ENCODE measurements at regions not wholly inside any gene's neighbourhood (a gene's known extent, or its start where the extent isn't known, plus 50 kb on each side); places are given as distances from the start of the nearest gene placed in this dataset.

DNA sequence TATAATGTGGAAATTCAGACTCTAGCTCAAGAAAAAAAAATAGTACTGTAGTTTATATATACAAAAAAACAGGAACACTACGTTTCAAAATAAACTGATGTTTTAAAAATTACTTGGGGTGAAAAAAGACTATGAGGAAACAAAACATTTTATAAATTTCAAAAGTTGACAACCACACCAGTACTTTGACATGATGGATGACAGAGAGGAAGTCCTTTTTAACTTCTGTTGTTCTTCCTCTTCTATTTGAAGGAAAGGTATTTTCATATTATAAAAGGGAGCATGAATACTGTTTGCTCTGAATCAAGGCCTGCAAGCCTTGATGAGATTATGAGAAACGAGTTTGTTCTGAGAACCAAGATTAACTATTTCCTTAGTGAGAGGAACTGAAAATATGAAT, 456.9 kb downstream of the TAF11L14 start:
- no peaks in the 10 kb centered on the region; the same call in 2 of the 3 replicates for H3K9me3 Mint-ChIP-seq
- TF ChIP-seq, protein P1, sequence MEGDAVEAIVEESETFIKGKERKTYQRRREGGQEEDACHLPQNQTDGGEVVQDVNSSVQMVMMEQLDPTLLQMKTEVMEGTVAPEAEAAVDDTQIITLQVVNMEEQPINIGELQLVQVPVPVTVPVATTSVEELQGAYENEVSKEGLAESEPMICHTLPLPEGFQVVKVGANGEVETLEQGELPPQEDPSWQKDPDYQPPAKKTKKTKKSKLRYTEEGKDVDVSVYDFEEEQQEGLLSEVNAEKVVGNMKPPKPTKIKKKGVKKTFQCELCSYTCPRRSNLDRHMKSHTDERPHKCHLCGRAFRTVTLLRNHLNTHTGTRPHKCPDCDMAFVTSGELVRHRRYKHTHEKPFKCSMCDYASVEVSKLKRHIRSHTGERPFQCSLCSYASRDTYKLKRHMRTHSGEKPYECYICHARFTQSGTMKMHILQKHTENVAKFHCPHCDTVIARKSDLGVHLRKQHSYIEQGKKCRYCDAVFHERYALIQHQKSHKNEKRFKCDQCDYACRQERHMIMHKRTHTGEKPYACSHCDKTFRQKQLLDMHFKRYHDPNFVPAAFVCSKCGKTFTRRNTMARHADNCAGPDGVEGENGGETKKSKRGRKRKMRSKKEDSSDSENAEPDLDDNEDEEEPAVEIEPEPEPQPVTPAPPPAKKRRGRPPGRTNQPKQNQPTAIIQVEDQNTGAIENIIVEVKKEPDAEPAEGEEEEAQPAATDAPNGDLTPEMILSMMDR (conservative IDR thresholded peaks at IDR 0.05; ENCODE audit: low read depth in 2 of 2), result no peak
- TF ChIP-seq, protein P2, sequence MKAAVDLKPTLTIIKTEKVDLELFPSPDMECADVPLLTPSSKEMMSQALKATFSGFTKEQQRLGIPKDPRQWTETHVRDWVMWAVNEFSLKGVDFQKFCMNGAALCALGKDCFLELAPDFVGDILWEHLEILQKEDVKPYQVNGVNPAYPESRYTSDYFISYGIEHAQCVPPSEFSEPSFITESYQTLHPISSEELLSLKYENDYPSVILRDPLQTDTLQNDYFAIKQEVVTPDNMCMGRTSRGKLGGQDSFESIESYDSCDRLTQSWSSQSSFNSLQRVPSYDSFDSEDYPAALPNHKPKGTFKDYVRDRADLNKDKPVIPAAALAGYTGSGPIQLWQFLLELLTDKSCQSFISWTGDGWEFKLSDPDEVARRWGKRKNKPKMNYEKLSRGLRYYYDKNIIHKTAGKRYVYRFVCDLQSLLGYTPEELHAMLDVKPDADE (IDR thresholded peaks at IDR 0.05), result no peak
- TF ChIP-seq ZNF331 (CRISPR knock-in tag; IDR thresholded peaks at IDR 0.05; ENCODE audit: low read depth), result no peak
- no peak for TF ChIP-seq EZH2phosphoT487 (IDR thresholded peaks at IDR 0.05; ENCODE audit: unreplicated experiment)
- TF ChIP-seq, protein P3, sequence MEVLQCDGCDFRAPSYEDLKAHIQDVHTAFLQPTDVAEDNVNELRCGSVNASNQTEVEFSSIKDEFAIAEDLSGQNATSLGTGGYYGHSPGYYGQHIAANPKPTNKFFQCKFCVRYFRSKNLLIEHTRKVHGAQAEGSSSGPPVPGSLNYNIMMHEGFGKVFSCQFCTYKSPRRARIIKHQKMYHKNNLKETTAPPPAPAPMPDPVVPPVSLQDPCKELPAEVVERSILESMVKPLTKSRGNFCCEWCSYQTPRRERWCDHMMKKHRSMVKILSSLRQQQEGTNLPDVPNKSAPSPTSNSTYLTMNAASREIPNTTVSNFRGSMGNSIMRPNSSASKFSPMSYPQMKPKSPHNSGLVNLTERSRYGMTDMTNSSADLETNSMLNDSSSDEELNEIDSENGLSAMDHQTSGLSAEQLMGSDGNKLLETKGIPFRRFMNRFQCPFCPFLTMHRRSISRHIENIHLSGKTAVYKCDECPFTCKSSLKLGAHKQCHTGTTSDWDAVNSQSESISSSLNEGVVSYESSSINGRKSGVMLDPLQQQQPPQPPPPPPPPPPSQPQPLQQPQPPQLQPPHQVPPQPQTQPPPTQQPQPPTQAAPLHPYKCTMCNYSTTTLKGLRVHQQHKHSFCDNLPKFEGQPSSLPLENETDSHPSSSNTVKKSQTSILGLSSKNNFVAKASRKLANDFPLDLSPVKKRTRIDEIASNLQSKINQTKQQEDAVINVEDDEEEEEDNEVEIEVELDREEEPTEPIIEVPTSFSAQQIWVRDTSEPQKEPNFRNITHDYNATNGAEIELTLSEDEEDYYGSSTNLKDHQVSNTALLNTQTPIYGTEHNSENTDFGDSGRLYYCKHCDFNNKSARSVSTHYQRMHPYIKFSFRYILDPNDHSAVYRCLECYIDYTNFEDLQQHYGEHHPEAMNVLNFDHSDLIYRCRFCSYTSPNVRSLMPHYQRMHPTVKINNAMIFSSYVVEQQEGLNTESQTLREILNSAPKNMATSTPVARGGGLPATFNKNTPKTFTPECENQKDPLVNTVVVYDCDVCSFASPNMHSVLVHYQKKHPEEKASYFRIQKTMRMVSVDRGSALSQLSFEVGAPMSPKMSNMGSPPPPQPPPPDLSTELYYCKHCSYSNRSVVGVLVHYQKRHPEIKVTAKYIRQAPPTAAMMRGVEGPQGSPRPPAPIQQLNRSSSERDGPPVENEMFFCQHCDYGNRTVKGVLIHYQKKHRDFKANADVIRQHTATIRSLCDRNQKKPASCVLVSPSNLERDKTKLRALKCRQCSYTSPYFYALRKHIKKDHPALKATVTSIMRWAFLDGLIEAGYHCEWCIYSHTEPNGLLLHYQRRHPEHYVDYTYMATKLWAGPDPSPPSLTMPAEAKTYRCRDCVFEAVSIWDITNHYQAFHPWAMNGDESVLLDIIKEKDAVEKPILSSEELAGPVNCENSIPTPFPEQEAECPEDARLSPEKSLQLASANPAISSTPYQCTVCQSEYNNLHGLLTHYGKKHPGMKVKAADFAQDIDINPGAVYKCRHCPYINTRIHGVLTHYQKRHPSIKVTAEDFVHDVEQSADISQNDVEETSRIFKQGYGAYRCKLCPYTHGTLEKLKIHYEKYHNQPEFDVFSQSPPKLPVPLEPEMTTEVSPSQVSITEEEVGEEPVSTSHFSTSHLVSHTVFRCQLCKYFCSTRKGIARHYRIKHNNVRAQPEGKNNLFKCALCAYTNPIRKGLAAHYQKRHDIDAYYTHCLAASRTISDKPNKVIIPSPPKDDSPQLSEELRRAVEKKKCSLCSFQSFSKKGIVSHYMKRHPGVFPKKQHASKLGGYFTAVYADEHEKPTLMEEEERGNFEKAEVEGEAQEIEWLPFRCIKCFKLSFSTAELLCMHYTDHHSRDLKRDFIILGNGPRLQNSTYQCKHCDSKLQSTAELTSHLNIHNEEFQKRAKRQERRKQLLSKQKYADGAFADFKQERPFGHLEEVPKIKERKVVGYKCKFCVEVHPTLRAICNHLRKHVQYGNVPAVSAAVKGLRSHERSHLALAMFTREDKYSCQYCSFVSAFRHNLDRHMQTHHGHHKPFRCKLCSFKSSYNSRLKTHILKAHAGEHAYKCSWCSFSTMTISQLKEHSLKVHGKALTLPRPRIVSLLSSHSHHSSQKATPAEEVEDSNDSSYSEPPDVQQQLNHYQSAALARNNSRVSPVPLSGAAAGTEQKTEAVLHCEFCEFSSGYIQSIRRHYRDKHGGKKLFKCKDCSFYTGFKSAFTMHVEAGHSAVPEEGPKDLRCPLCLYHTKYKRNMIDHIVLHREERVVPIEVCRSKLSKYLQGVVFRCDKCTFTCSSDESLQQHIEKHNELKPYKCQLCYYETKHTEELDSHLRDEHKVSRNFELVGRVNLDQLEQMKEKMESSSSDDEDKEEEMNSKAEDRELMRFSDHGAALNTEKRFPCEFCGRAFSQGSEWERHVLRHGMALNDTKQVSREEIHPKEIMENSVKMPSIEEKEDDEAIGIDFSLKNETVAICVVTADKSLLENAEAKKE (CRISPR knock-in tag; IDR thresholded peaks at IDR 0.05), result no peak
- TF ChIP-seq JUNB (IDR thresholded peaks at IDR 0.05; ENCODE audit: unreplicated experiment), result no peak
- TF ChIP-seq, protein P4, sequence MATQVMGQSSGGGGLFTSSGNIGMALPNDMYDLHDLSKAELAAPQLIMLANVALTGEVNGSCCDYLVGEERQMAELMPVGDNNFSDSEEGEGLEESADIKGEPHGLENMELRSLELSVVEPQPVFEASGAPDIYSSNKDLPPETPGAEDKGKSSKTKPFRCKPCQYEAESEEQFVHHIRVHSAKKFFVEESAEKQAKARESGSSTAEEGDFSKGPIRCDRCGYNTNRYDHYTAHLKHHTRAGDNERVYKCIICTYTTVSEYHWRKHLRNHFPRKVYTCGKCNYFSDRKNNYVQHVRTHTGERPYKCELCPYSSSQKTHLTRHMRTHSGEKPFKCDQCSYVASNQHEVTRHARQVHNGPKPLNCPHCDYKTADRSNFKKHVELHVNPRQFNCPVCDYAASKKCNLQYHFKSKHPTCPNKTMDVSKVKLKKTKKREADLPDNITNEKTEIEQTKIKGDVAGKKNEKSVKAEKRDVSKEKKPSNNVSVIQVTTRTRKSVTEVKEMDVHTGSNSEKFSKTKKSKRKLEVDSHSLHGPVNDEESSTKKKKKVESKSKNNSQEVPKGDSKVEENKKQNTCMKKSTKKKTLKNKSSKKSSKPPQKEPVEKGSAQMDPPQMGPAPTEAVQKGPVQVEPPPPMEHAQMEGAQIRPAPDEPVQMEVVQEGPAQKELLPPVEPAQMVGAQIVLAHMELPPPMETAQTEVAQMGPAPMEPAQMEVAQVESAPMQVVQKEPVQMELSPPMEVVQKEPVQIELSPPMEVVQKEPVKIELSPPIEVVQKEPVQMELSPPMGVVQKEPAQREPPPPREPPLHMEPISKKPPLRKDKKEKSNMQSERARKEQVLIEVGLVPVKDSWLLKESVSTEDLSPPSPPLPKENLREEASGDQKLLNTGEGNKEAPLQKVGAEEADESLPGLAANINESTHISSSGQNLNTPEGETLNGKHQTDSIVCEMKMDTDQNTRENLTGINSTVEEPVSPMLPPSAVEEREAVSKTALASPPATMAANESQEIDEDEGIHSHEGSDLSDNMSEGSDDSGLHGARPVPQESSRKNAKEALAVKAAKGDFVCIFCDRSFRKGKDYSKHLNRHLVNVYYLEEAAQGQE (IDR thresholded peaks at IDR 0.05; ENCODE audit: unreplicated experiment), result no peak
- no peak for TF ChIP-seq CREB1 (CRISPR knock-in tag; IDR thresholded peaks at IDR 0.05; ENCODE audit: low read depth)
- TF ChIP-seq EZH2 (IDR thresholded peaks at IDR 0.05; ENCODE audit: low read depth, unreplicated experiment), result no peak
- TF ChIP-seq POLR2AphosphoS5 (IDR thresholded peaks at IDR 0.05; ENCODE audit: low read depth), result no peak
- TF ChIP-seq ZNF114 (CRISPR knock-in tag; IDR thresholded peaks at IDR 0.05), result no peak
- Histone ChIP-seq H3K4me3 (no peak overlapping the region), H3K27me3 (ENCODE audit: insufficient read depth) (no peaks in the 10 kb centered on the region), H3K36me3 (ENCODE audit: insufficient read depth) (no peaks in the 10 kb centered on the region), H4K20me1 (replicated peaks; ENCODE audit: insufficient read depth) (no peaks in the 10 kb centered on the region), H2AFZ (peak overlapping the region; percentile 79; the same call in 1 of the 2 replicates), H3K4me2 (no peak overlapping the region), H3K4me1 (ENCODE audit: insufficient read depth) (no peaks in the 10 kb centered on the region), H3K79me2 (replicated peaks; ENCODE audit: insufficient read depth) (no peaks in the 10 kb centered on the region), H3F3A (replicated peaks; ENCODE audit: low read depth) (no peaks in the 10 kb centered on the region), H3K27ac (ENCODE audit: low read depth) (no peak overlapping the region), H3K9me2 (ENCODE audit: insufficient read depth) (no peaks in the 10 kb centered on the region)
- ATAC-seq (no peak), DNase-seq (ENCODE audit: low spot score) (no peak)
- no peak overlapping the region for H3K27ac Mint-ChIP-seq
- no peak overlapping the region for H3K4me3 Mint-ChIP-seq
- no peaks in the 10 kb centered on the region for H3K36me3 Mint-ChIP-seq (ENCODE audit: low read depth)
- H3K27me3 Mint-ChIP-seq (ENCODE audit: insufficient read depth, low read depth, poor library complexity), result no peaks in the 10 kb centered on the region
- no peaks in the 10 kb centered on the region for H3K4me1 Mint-ChIP-seq
